Urinary bladder (tissue), 3 donors: ENCODE measurements at regions not wholly inside any gene's neighbourhood (a gene's known extent, or its start where the extent isn't known, plus 50 kb on each side); places are given as distances from the start of the nearest gene placed in this dataset.

Source experiments
- DNase-seq: peaks from one replicate; pipeline ENCODE4 v3.0.0-alpha.2; 2015; ENCODE audit errors: extremely low spot score
- H3K27ac ChIP-seq: one replicate; pipeline ENCODE4 v1.5.1; 2013; ENCODE audit warnings: low read depth, mild to moderate bottlenecking, moderate library complexity
- H3K36me3 ChIP-seq: one replicate; pipeline ENCODE4 v1.6.1; 2013; ENCODE audit warnings: mild to moderate bottlenecking, moderate library complexity; ENCODE audit not compliant: insufficient read depth
- H3K4me1 ChIP-seq: one replicate; pipeline ENCODE4 v1.6.1; 2013; ENCODE audit warnings: mild to moderate bottlenecking, moderate library complexity; ENCODE audit not compliant: insufficient read depth
- H3K4me3 ChIP-seq: one replicate; pipeline ENCODE4 v1.5.1; 2013; ENCODE audit warnings: low read depth, low read length
- WGBS: extraction: QIAGEN DNeasy Blood & Tissue Kit; methylation state at CpG from one replicate; pipeline ENCODE4 v1.1.7; 2013; 5-methylcytosine and 5-hydroxymethylcytosine counted together
- donor health status: healthy with polysubstance abuse.
- donor health status: healthy.

DNA sequence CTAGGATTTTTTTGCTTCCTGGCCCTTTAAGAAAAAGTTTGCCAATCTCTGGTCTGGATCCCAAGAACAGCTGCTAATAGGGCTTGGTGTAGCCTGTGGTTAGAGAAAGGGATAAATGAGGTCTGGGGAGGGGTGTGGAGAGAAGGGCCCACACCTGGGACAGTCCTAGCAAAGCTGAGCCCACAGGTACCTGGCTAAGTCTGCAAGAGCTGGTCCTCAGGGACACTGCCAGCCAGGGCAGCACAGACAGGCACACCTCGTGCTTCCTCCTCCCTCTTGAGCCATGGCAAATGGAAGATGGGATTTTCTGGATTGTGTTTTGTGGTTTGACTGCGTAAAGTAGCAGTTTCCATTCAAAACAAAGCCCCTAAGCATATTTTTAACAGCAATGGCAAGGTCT, 217.5 kb downstream of the SOX9 start:
- H3K4me1 ChIP-seq, result no peaks in the 10 kb centered on the region
- H3K27ac ChIP-seq, result no peak overlapping the region
- WGBS, result 69% methylated on average over 2 of the region's 2 CpGs
- no peaks in the 10 kb centered on the region for H3K36me3 ChIP-seq
- no peak for DNase-seq
- no peak overlapping the region for H3K4me3 ChIP-seq

DNA sequence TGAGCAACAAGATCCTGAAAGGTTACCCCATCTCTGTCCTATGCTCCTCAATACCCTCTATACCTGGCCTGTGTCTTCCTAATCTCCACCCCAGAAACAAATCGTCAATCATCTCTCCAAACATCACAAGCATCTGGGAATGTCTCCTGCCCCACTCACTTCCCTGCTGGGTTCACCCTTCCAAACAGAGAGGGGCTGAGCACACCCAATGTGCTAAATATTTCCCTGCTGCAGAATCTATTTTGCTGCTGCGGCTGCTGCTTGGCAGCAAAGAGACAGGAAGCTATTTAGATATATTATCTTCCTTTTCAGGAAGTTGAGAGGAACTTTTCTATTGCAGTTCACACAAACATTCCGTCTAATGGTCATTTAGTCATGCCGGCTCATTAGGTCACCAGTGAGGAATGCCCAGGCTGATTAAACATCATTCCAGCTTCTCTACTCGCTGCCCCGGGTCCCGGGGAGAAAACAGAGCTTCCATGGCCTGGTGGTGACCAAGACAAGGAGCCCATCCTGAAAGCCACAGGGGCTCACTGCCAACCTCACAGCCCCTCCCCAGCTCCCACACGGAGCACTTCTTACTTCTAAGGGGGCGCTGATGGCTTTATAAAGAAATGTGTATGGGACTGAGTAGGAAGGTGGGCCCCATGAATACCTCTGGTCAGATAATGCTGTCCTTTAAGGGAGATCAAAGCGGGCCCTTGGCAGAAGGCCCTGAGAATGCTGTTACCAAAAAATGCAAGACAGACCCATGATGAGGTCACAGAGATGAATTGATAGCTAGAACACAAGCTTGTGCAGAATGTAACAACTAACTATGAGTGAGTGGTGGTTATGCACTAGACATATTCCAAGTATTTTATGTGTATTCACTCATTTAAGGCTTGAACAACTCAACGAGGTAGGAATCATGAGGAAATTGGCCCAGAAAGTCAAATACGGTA, 218.3 kb downstream of the SOX9 start:
- Histone ChIP-seq H3K4me3 (no peak overlapping the region), H3K4me1 (no peaks in the 10 kb centered on the region), H3K27ac (no peak overlapping the region), H3K36me3 (no peaks in the 10 kb centered on the region)
- 25% methylated on average over 12 of the region's 12 CpGs for WGBS
- no peak for DNase-seq

DNA sequence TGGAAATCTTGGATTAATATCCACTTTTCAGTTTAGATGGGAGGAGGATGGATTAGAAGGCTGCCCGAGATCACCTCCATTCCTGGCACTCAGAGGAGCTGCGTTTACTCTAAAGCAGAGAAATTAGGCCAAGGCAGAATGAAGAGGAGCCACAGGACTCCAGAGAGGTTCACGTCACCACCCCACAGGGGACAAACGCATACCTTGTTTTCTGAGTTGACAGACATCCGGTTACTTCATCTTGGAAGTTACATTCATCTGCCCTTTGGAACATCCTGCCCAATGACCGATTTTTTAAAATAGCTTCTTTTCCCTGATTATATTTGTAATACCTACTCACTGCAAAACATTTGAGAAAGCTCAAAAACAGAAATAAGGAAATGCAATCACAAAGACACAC, 220.0 kb downstream of the SOX9 start:
- Histone ChIP-seq H3K4me1 (no peaks in the 10 kb centered on the region), H3K36me3 (no peaks in the 10 kb centered on the region), H3K27ac (no peak overlapping the region), H3K4me3 (no peak overlapping the region)
- DNase-seq, result no peak
- WGBS, result 85% methylated on average over 6 of the region's 6 CpGs

DNA sequence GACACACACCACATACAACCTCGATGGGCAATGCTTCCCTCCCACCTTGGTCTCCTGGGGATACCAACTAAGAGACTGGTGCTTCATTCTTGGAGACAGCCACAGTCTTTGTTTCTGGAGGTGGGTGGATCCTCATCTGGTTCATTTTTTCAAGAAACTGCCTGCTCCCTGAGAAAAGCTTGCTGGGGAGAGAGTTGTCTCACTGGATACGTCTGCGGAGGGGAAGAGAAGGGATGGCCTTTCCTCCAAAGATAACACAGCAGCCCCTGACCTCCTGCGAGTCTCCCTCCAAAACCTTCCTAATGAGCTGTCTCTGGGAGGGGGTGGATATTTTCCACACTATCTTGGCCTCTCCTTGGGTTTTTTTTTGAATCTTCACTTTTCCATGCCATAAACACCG, 221.2 kb downstream of the SOX9 start:
- WGBS, result 64% methylated on average over 5 of the region's 5 CpGs
- Histone ChIP-seq H3K4me1 (no peaks in the 10 kb centered on the region), H3K36me3 (no peaks in the 10 kb centered on the region), H3K27ac (no peak overlapping the region), H3K4me3 (no peak overlapping the region)
- no peak for DNase-seq

DNA sequence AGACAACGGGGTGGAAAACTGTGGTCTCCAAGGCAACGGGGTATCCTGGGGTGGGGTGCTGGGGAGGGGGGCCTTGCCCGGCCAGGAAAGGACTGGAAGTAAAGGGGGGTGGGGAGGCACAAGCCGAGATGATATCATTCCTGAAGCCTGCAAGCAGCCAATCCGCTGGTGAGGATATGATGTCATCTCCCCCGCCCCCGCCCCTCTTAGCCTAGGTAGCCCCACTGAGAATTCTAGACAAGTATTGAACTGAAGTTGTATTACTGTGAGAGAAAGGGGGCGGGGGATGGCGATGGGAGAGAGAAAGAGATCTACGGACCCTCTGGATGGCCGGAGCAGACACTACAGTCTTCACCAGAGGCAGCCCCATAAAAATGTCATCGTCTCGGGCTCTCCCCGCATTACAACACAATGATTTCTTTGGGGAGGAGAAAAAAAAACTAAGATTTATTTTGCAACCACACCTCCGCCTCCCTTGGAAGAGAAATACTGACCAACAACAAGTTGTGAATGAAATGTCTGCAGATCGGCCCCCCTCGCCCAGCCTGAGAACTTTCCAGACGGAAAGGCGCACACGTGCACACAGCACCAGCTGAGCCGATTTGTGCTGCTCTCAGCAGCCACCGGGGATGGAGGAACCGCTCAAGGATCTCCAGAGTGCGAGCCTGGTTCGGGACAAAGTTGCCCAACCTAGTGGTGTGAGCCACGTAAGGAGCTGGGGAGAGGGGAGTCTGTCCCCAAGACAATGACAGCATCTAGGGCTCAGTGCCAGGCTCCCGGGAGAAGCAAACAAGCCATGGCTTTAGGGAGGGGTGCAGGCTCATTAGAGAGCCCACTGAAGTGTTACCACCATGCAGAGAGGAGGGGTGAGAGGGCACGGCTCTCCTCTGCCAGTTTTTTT, 222.1 kb downstream of the SOX9 start:
- Histone ChIP-seq H3K27ac (no peak overlapping the region), H3K4me1 (no peaks in the 10 kb centered on the region), H3K4me3 (no peak overlapping the region), H3K36me3 (no peaks in the 10 kb centered on the region)
- WGBS, result 51% methylated on average over 28 of the region's 28 CpGs
- DNase-seq, result no peak

DNA sequence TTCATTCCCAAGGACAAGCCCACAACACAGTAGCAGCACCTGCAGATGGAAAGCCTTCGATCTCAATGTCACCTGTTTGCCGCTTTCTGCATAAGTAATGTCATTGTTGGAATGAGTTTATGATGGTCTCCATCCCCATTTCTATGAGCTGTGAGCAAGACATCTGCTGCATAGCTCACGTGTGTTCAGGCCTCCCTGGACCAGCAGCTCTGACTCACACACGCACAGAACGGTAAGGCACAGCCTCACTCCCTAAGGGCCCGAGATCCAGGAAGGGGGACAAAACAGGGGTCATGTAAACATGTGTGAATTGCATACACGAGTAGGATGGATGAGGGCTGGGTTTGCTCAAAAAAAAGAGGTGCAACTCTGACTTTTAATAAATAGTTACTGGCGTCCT, 223.1 kb downstream of the SOX9 start:
- Histone ChIP-seq H3K4me1 (no peaks in the 10 kb centered on the region), H3K27ac (no peak overlapping the region), H3K4me3 (no peak overlapping the region), H3K36me3 (no peaks in the 10 kb centered on the region)
- no peak for DNase-seq
- WGBS, result 80% methylated on average over 8 of the region's 8 CpGs

DNA sequence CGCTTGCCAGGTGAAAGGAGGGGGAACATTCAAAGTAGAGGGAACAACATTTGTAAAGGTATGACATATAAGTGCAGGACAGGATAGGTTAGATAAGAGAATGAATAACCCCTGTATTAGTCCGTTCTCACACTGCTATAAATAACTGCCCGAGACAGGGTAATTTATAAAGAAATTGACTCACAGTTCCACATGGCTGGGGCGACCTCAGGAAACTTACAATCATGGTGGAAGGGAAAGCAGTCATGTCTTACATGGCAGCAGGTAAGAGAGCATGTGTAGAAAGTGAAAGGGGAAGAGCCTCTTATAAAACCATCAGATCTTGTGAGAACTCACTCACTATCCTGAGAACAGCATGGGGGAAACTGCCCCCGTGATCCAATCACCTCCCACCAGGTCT, 223.8 kb downstream of the SOX9 start:
- Histone ChIP-seq H3K4me3 (no peak overlapping the region), H3K27ac (no peak overlapping the region), H3K36me3 (no peaks in the 10 kb centered on the region), H3K4me1 (no peaks in the 10 kb centered on the region)
- no peak for DNase-seq
- WGBS, result 79% methylated on average over 5 of the region's 5 CpGs

DNA sequence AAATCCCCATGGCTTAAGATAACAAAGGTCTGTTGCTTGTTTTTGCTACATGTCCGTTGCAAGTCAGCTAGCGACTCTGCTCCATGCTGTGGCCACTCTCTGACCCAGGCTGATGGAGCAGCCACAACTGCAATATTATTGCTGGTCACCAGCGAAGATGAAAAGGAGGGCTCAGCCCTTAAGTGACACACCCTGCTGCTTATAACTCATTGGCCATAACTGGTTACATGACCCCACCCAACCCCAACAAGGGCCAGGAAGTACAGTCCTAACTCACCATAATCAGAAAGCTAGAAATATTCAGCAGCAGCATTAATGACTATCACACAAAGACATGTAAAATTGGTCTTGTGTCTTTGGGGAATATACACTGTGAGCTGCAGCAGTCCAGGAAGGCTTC, 224.3 kb downstream of the SOX9 start:
- 86% methylated on average over 3 of the region's 3 CpGs for WGBS
- no peak for DNase-seq

DNA sequence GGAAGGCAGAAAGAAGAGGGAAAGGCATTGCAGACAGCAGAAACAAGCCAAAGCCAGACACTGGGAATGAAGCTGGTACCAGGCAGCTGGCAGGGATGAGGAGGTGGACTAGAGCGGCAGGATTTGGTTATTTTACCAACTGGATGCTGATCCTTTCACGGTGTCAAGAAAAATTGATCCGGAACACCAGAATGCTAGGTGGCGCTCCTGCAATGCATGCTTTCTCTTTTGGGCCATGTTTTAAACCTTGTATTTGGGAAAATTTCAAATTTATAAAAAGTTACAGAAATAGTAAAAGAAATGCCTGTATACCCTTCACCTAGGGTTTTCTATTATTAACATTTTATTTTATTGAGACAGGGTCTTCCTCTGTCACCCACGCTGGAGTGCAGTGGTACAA, 224.7 kb downstream of the SOX9 start:
- no peaks in the 10 kb centered on the region for H3K4me1 ChIP-seq
- no peak overlapping the region for H3K4me3 ChIP-seq
- no peaks in the 10 kb centered on the region for H3K36me3 ChIP-seq
- H3K27ac ChIP-seq, result no peak overlapping the region
- DNase-seq, result no peak
- 91% methylated on average over 5 of the region's 5 CpGs for WGBS

More for the DNA sequence above, 224.3 kb downstream of the SOX9 start:
- Histone ChIP-seq H3K4me3 (no peak overlapping the region), H3K36me3 (no peaks in the 10 kb centered on the region), H3K27ac (no peak overlapping the region), H3K4me1 (no peaks in the 10 kb centered on the region)

DNA sequence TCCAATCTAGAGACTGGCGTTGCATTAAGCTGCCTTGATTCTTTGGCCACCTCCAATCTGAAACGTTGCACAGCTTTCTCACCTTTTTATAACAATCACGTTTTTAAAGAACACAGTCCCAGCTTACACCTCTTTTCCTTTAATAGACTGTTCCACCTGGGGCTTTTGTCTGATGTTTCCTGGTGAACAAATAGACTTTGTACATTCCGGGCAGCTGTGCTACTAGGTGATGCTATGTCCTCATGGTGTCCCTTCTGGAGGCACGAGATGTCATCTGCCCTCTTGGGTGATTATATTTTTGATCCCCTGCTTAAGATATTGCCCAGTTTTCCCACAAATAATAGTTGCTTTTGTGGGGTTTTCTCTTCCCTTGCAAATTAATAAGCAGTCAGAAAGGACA, 225.5 kb downstream of the SOX9 start:
- no peak overlapping the region for H3K27ac ChIP-seq
- WGBS, result 83% methylated on average over 5 of the region's 5 CpGs
- no peaks in the 10 kb centered on the region for H3K36me3 ChIP-seq
- no peaks in the 10 kb centered on the region for H3K4me1 ChIP-seq
- no peak overlapping the region for H3K4me3 ChIP-seq
- DNase-seq, result no peak

DNA sequence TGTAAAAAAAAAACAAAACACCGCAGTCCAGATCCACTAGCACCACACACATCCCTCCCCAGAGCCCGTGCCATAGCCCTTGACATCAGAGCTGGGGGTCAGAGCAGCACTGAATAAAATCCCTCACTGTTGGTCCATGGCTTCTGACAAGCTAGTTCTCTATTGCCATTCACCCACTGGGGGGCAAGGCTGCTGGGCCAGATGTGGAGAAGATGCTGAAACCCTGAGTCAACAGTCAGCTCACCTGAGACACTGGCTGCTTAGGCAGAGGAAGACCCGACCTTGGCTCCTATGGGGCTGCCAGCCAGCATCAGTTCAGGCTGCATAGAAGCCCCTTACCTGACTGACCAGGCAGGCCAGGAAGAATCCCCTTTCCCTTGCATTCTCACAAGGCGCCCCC, 228.2 kb downstream of the SOX9 start:
- no peak for DNase-seq
- WGBS, result 97% methylated on average over 4 of the region's 4 CpGs

DNA sequence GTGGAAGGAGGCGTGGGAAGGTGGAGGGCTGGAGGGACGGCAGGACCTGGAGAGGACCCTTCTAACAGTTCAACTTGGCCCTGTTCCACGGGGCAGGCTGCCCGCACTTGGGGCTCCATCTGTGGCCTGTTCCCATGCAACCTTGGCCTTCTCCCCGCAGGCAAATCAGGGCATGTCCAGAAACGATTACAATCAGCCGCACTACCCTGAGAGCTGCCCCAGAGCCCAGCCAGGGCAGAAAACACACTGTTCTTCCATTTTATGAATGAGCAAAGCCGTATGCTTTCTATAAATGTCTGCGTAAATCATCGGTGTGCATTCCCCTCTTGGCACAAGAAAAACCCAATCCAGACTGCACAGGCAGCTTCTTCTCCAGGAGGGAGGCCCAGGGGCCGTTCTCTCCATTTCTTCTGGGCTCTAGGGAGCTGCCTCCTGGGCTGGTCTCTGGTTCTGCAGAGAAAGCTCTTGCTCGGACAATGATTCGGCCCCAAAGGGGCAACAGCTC, 228.7 kb downstream of the SOX9 start:
- peak; percentile 86 for DNase-seq
- WGBS, result 47% methylated on average over 13 of the region's 13 CpGs
- H3K4me1 ChIP-seq, result no peaks in the 10 kb centered on the region

More for the DNA sequence above, 228.2 kb downstream of the SOX9 start:
- Histone ChIP-seq H3K4me3 (no peak overlapping the region), H3K27ac (no peak overlapping the region), H3K4me1 (no peaks in the 10 kb centered on the region), H3K36me3 (no peaks in the 10 kb centered on the region)

DNA sequence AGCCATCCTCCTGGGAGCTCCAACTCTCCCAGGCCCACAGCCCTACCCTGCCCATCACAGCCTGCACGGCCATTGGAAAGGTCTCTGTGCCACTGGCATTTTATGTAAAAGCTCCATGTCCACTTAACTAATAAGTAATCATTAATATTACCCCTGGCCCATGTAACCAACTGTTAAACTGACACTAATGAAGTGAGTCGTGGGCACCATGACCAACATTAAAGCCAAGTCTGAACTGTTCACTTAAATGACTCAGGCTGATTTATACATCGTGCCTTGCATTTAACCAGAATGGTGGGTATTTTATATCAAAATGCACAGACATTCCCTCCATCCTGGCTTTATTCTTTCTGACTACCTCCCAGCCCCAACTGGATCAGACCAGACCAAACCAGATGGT, 229.3 kb downstream of the SOX9 start:
- DNase-seq, result no peak
- no peaks in the 10 kb centered on the region for H3K4me1 ChIP-seq
- no peak overlapping the region for H3K4me3 ChIP-seq
- 93% methylated on average over 3 of the region's 3 CpGs for WGBS
- no peaks in the 10 kb centered on the region for H3K36me3 ChIP-seq
- H3K27ac ChIP-seq, result no peak overlapping the region

More for the DNA sequence above, 228.7 kb downstream of the SOX9 start:
- Histone ChIP-seq H3K4me3 (no peak overlapping the region), H3K27ac (no peak overlapping the region), H3K36me3 (no peaks in the 10 kb centered on the region)

DNA sequence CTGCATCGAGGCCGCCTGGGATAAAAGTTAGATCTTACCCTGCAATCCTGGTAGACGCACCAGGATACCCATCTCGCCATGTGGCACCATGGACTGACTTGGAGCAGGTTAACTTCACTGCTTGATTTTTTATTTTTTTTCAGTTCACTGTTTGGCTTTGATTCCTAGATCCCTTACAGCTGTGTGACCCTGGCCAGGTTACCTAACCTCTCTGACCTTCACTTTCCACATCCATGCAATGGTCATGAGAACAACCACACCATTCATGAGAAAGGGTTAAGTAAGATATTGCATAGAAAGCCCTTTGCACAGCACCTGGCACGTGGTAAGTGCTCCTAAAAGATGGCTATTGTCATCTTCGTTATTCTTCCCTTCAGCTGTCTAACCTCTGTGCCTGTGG, 230.5 kb downstream of the SOX9 start:
- WGBS, result 87% methylated on average over 6 of the region's 6 CpGs
- no peak for DNase-seq
- H3K4me1 ChIP-seq, result no peaks in the 10 kb centered on the region

More for the DNA sequence above, 230.5 kb downstream of the SOX9 start:
- H3K4me3 ChIP-seq, result no peak overlapping the region
- no peak overlapping the region for H3K27ac ChIP-seq
- no peaks in the 10 kb centered on the region for H3K36me3 ChIP-seq
